ENCODE measurements at regions not wholly inside any gene's neighbourhood (a gene's known extent, or its start where the extent isn't known, plus 50 kb on each side); places are given as distances from the start of the nearest gene placed in this dataset.

GRCh38 chr12:17810399-17810798 is 279.6 kb downstream of the RERGL start:
- no peak for TF ChIP-seq ZFX (IDR thresholded peaks at IDR 0.05)
- no peak for TF ChIP-seq CTCF (conservative IDR thresholded peaks at IDR 0.05)
- H3K27ac ChIP-seq: no peak overlapping the region

GRCh38 chr12:17809206-17809605 is 280.8 kb downstream of the RERGL start:
- TF ChIP-seq ZFX (IDR thresholded peaks at IDR 0.05) (no peak), CTCF (conservative IDR thresholded peaks at IDR 0.05) (peak; percentile 28)
- no peak overlapping the region for H3K27ac ChIP-seq

DNA sequence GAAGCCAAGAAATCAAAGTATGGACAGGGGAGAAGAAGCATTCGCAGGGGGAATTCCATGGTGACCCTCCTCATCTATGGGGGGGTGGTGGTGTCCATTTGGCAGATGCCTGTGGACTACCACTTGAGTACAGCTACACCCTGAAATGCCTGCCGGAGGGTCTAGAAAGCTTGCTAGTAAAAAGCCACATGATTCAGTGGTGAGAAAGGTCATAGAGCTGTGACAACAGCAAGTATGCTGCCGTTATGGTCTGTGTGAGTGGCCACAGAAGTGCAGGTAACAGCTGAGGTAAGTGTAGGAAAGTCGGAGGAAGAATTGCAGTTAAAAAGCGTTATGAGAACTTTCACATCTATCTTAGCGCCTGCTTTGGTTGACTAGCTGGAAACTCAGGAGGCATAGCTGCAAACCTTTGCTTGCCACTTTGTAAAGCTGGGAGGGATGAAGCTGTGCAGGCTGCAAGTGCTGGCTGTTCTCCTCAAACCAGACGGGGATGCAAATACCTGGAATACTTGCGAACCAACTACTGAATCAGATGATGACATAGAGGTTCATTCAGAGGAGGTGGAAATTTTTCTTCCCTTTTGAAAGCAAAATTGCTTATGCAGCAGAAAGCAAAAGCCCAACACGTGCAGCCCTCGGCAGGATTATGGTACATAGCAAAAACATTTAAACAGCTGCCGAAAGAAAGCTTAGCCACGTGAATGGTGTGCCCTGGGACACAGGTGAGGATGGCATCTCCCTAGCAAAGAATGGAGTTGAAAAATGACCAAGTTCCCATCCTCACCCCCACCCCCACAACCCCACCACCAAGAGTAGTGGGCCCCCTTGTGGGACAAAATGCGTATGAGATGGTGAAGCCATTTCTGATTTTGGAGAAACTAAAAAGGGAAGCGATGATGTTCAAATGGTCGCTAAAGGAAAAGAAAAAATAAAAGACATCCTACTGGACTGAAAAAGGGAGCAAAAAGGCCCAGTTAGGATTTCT is 287.0 kb downstream of the RERGL start:
- TF ChIP-seq CTCF (conservative IDR thresholded peaks at IDR 0.05) (no peak), ZFX (IDR thresholded peaks at IDR 0.05) (no peak)
- H3K27ac ChIP-seq: no peak overlapping the region

- TF ChIP-seq CTCF (conservative IDR thresholded peaks at IDR 0.05): no peak
- TF ChIP-seq ZFX (IDR thresholded peaks at IDR 0.05): no peak
- H3K27ac ChIP-seq: no peak overlapping the region
Measured at GRCh38 chr12:17793854-17794253, 296.1 kb downstream of the RERGL start.

DNA sequence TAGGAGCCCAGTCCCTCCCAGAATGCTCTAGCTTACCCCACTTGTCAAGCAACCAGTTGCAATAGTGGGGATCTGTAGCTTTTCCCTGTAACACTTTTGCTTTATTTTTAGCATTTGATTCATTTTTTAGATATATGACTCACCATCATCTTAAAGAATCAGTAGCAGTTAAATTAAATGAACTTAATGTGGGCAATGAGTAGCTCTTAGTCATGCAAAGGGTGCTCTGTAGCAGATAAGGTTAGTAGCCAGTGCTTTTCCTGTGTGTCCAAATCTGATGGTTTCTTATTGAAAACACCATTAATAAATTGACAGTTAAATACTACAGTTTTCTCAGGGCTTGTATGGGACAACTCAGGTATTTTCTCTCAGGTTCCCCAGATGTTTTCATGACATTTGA is 311.8 kb downstream of the RERGL start:
- no peak overlapping the region for H3K27ac ChIP-seq
- no peak for TF ChIP-seq CTCF (conservative IDR thresholded peaks at IDR 0.05)
- TF ChIP-seq ZFX (IDR thresholded peaks at IDR 0.05): no peak

DNA sequence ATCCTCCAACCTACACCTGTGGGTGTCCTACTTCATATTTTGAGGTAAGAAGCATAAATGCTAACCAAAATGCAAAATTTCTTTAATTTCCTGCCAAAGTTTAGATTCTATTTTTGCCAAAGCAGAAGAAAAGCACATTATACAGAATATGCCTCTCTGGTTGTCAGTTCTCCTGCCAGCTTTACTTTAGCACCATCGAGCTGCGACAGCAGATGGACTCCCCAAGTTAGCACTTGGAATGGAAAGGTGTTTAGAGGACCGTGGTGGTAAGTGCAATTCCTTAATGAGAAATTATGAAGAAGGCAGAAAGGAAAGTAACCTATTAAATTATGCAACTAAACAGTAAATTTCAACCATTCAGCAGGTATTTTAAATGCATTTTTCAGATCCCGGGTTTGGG is 326.6 kb downstream of the RERGL start:
- no peak overlapping the region for H3K27ac ChIP-seq
- no peak for TF ChIP-seq CTCF (conservative IDR thresholded peaks at IDR 0.05)
- no peak for TF ChIP-seq ZFX (IDR thresholded peaks at IDR 0.05)

DNA sequence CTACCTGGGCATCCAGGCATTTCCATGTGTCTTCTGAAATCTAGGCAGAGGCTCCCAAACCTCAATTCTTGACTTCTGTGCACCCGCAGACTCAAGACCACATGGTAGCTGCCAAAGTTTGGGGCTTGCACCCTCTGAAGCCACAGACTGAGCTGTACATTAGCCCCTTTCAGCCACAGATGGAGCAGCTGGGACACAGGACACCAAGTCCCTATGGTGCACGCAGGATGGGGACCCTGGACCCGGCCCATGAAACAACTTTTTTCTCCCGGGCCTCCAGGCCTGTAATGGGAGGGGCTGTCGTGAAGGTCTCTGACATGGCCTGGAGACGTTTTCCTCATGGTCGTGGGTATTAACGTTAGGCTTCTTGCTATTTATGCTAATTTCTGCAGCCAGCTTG is 330.0 kb downstream of the RERGL start:
- TF ChIP-seq CTCF (conservative IDR thresholded peaks at IDR 0.05) (no peak), ZFX (IDR thresholded peaks at IDR 0.05) (no peak)
- no peak overlapping the region for H3K27ac ChIP-seq
